ENCODE measurements at regions not wholly inside any gene's neighbourhood (a gene's known extent, or its start where the extent isn't known, plus 50 kb on each side); places are given as distances from the start of the nearest gene placed in this dataset.
"Not testable (repeated sequence)": the region's sequence is repeated elsewhere in the genome, so short reads cannot be mapped to it uniquely, and the experiment has no call there.

- DNase-seq = no peak
These were observed 309.4 kb upstream of the XYLT1 start for GRCh38 chr16:17780181-17780580.

GRCh38 chr16:17777408-17777863 is 306.7 kb upstream of the XYLT1 start:
- no peak for DNase-seq

DNA sequence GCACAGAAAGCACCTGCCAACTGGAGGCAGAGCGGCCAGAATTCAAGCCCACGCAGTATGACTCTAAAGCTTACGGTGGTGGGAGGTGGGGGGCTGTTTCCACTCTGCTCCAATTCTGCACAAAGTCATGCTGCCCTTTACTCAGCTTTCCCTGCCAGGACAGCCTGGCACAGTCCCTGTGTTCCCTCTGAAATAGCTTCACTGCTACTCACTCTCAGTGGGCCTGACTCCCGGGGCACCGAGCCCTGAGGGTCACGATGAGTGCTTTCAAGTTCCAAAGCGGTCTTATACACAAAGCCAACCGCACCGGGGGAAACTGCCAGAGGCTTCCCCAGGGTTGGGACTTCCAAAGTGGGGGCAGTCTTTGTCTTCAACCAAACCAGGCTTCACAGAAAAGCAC is 306.1 kb upstream of the XYLT1 start:
- no peak for DNase-seq

DNA sequence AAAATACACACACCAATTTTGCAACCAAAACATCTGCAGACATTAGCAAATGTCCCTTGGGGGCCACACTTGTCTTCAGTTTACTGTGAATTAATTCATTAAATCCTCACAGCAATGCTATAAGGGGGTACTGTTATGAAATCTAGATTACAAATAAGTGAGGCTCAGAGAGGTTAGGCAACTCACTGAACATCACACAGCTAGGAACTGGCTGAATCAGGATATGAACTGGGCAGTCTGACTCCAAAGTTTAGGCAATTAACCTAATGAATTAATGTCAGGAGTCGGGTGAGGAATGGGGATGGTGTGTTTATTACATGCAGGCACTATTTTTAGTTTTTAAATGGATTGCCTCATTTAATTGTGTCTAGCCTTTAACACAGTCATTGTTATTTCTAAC is 305.7 kb upstream of the XYLT1 start:
- DNase-seq = no peak

DNA sequence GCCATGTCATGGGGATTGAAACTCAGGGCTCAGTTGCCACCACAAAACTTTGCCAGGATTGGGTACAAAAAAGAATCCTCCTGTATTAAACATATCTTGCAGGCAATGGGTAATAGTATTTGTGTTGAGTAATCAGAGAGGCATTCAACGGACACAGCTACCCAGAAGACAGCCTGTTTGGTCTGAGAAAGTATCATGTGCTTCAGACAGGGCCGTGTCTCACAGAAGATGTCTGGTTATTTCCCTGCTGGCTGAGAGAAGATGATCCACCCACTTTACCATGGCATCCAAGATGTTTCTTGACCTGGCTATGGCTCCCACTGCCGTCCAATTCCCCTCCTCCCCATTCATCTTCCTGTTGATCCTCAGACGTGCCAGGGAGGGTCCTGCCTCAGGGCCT is 304.3 kb upstream of the XYLT1 start:
- DNase-seq = no peak

- no peak for DNase-seq
These were observed 302.9 kb upstream of the XYLT1 start for GRCh38 chr16:17773698-17774101.

DNA sequence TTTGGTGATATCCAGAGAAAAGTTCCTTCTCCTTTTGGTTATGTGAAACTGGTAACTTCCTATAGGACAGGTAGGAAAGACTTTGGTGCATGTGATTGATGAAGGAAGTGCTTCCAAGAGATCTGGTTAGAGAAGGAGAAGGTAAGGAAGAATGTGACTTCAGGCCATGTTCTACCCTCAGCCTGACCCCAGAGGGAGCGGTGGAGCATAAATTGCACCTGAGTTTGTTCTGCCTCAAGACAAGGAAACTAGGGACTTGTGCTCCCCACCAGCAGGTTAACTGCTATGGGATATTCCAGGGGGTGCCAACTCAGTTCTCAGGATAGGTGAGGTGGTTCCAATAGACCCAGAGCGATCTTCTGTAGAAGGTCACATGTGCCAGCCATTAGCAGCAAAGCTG is 299.3 kb upstream of the XYLT1 start:
- DNase-seq = no peak

DNA sequence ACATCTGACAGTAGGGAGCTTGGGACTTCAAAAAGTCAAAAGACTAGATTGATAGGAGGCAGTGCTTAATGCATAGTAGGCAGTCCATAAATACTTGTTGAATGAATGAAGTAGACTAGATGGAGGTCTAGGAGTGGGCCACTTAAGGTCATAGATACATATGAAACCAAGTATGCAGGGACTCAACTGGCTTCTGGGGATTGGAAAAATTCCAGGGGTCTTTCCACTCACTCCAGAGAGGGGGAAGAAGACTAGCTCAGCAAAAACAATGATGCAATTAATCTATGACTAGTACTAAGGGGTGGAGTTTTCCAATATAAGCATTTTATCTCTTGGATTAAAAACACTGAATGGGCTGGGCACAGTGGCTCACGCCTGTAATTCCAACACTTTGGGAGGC is 298.3 kb upstream of the XYLT1 start:
- no peak for DNase-seq

GRCh38 chr16:17768257-17768656 is 297.5 kb upstream of the XYLT1 start:
- DNase-seq = no peak

DNA sequence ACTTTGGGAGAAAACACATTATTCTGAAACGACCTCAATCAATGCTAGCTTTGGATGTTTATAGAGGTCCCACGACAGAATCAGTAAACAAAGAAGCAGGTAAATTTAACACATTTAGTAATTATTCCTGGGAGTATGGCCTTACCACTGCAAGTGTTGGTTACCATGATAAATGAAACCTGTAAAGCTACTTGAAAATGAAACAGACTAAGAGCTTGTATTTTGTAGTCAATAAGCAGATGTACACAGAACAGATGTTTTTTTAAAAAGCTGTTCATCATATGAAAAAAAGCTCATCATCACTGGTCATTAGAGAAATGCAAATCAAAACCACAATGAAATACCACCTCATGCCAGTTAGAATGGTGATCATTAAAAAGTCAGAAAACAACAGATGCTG is 295.3 kb upstream of the XYLT1 start:
- no peak for DNase-seq

DNA sequence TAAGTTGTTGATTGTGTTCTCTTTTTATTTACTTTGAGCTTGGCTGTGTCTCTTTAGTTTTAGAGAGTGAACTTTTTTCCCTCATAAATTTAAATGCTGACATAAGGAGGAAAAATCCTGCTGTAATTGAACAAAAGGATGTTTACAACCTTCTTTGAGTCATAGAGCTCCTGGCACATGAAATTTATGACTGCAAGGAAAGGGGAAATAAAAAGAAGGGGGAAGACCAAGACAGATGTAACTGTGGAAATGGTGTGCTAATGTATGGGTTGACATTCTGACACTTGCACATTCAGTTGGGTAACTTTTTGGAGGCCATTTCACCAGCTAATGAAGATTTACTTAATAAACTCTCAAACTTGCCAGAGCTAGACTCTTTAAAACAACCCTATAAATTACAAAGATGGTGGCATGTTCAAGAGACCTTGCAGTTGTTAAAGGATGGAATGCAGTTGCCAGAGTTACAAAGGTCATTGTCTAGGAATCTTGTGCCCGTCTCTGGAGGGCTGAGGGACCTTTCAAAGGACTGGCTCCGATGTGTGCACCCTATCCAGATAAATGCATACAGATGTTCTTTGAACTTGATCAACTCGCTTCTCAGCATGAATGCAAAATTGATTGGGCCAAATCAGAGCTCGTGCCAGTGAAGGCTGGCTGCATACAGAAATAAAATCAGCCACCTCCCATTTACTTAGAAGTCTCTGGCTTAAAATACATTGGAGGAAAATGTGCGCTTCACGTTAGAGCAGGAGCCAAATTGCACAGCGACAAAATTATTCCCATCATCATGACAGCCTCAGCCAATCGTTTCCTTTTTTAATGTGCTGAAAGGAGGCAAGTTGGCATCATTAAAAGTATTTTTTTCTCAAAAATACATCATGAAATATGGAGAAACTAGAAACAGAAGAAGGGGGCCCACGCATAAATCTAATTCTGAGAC is 289.0 kb upstream of the XYLT1 start:
- no peak for DNase-seq

- no peak for DNase-seq
These were observed 287.0 kb upstream of the XYLT1 start for GRCh38 chr16:17757808-17758207.

DNA sequence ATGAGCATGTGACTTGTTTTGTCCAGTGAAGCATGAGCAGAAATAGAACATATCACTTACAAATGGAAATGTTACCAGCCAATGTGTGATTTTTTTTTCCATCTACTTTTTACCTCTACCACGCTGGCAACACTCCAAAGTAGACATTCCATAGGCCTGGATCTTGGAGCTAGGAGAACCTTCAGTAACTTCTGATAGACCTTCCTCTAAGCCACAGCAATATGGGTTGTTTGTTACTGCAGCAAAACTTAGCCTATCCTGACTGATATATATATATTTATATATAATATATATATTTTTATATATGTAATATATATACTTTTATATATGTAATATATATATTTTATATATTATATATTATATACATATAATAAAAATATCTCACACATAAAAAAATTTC is 284.4 kb upstream of the XYLT1 start:
- DNase-seq = no peak

- DNase-seq = no peak
These were observed 282.7 kb upstream of the XYLT1 start for GRCh38 chr16:17753434-17753833.

DNA sequence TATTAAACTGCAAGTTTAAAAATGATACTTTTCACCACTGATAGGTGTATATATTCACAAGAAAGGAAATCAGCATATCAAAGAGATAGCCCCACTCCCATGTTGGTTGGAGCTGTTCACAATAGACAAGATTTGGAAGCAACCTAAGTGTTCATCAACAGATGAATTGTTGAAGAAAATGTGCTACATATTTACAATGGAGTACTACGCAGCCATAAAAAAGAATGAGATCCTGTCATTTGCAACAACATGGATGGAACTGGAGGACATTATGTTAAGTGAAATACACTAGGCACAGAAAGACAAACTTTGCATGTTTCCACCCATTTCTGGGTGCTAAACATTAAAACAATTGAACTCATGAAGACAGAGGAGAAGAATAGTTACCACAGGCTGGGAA is 278.9 kb upstream of the XYLT1 start:
- no peak for DNase-seq

- DNase-seq = no peak
These were observed 277.4 kb upstream of the XYLT1 start for GRCh38 chr16:17748044-17748719.

- no peak for DNase-seq
These were observed 276.5 kb upstream of the XYLT1 start for GRCh38 chr16:17747081-17747756.

DNA sequence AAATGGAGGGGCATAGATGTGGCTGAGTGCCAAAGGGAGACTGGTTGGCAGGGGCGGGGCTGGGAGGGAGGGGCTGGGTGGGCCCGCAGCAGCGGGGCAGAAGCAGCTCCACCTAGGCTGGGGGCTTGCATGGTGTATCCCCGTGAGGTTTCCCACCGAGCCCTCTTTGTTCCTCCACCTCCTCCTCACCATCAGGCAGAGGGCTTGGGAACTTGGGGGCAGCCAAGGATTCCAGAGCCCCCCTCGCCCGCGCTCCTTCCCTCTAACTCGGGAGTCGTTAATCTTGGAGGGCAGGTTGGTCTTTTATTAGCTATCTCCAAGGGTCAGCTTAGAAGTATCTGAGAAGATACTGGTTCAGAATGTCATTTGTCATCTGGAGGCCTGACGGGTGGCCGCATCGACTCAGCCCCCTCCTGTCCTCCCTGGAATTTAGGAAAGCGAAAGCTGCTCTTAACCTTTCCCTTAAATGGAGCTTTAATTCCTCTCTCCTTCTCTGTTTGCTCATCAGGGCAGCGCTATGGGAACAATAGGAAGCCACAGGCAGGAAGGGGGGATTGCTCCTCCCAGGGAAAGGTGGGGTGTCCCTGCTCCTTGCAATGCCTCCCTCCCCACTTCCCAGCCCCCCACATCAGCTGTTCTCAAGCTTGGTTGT is 274.3 kb upstream of the XYLT1 start:
- DNase-seq = no peak

GRCh38 chr16:17743578-17743977 is 272.8 kb upstream of the XYLT1 start:
- DNase-seq = no peak

- no peak for DNase-seq
These were observed 272.4 kb upstream of the XYLT1 start for GRCh38 chr16:17743158-17743557.

DNA sequence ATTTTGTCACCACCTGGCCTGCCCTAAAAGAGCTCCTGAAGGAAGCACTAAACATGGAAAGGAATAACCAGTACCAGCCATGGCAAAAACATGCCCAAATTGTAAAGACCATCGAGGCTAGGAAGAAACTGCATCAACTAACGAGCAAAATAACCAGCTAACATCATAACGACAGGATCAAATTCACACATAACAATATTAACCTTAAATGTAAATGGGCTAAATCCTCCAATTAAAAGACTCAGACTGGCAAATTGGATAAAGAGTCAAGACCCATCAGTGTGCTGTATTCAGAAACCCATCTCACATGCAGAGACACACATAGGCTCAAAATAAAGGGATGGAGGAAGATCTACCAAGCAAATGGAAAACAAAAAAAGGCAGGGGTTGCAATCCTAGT is 264.3 kb upstream of the XYLT1 start:
- not testable (repeated sequence) for DNase-seq

GRCh38 chr16:17729820-17730219 is 259.1 kb upstream of the XYLT1 start:
- DNase-seq = no peak

DNA sequence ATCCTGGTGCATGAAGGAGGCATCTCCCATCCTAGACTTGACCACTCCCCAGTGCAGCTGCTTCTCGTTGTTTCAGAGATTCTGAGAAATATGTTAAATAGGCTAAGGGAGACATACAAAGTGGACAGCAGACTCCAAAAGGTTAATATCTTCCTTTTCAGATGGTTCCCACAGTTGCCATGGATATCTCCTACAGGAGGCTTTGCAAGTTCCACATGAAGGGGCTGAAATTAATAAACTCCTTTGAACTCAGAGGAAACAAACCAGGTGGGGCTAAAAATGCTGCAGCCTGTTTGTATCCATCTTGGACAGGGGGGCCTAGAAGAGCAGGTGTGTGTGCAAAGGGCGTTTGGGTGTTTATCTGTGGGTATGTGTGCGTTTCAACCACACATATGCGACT is 257.4 kb upstream of the XYLT1 start:
- DNase-seq = no peak

Measured in CD4-positive, alpha-beta T cell treated with Interleukin-15 for 1 hour (primary cell).